HepG2 (cell line): ENCODE measurements at regions not wholly inside any gene's neighbourhood (a gene's known extent, or its start where the extent isn't known, plus 50 kb on each side); places are given as distances from the start of the nearest gene placed in this dataset.

Source experiments
- AKNA ChIP-seq: sonication (generic); formaldehyde crosslinking; IDR thresholded peaks from 2 replicates; pipeline ENCODE4 v1.4.0; 2020; ENCODE audit warnings: missing genetic modification reagents, borderline replicate concordance
- ELF3 ChIP-seq: IDR thresholded peaks from 2 replicates; pipeline ENCODE4 v1.6.1; 2016; ENCODE audit warnings: missing genetic modification reagents, missing compliant biosample characterization
- EZH2 ChIP-seq: conservative IDR thresholded peaks from 2 replicates; pipeline ENCODE4 v1.6.1; 2012; ENCODE audit warnings: mild to moderate bottlenecking, low read depth, low read length, moderate library complexity
- GFI1 ChIP-seq: sonication (generic); formaldehyde crosslinking; IDR thresholded peaks from 2 replicates; pipeline ENCODE4 v1.5.0; 2020; ENCODE audit warnings: missing genetic modification reagents, mild to moderate bottlenecking, borderline replicate concordance
- HHEX ChIP-seq: IDR thresholded peaks from 2 replicates; pipeline ENCODE4 v1.6.1; 2016; ENCODE audit warnings: control low read depth
- KDM1A ChIP-seq: IDR thresholded peaks from 2 replicates; pipeline ENCODE4 v1.6.1; 2016; ENCODE audit warnings: missing compliant biosample characterization
- RFXAP ChIP-seq: sonication (generic); formaldehyde crosslinking; IDR thresholded peaks from 2 replicates; pipeline ENCODE4 v1.4.0; 2020; ENCODE audit warnings: missing genetic modification reagents, borderline replicate concordance
- RXRA ChIP-seq: sonication (generic); formaldehyde crosslinking; IDR thresholded peaks from 2 replicates; pipeline ENCODE4 v1.5.1; 2020; ENCODE audit warnings: missing genetic modification reagents
- SUZ12 ChIP-seq: fragments of 150-350 bp; IDR thresholded peaks from 2 replicates; pipeline ENCODE4 v1.6.1; 2014; ENCODE audit warnings: low read depth, low read length
- THAP8 ChIP-seq: sonication (generic); formaldehyde crosslinking; IDR thresholded peaks from 2 replicates; pipeline ENCODE4 v1.5.1; 2020; ENCODE audit warnings: missing genetic modification reagents, mild to moderate bottlenecking, borderline replicate concordance
- ZNF205 ChIP-seq: IDR thresholded peaks from 2 replicates; pipeline ENCODE4 v1.6.1; 2018; ENCODE audit warnings: missing biosample characterization, missing genetic modification reagents
- ZNF343 ChIP-seq: sonication (generic); formaldehyde crosslinking; IDR thresholded peaks from 2 replicates; pipeline ENCODE4 v1.4.0; 2020; ENCODE audit warnings: mild to moderate bottlenecking, missing genetic modification reagents
- ZNF574 ChIP-seq: sonication (generic); formaldehyde crosslinking; IDR thresholded peaks from 2 replicates; pipeline ENCODE4 v1.4.0; 2020; ENCODE audit warnings: missing genetic modification reagents
- ZNF772 ChIP-seq: sonication (generic); formaldehyde crosslinking; IDR thresholded peaks from 2 replicates; pipeline ENCODE4 v1.5.0; 2020; ENCODE audit warnings: mild to moderate bottlenecking, missing genetic modification reagents
- TF ChIP-seq, protein P1 (sequence below), 2 experiments: IDR thresholded peaks; 2 replicates each; pipeline ENCODE4 v1.6.1; 2011 to 2012; ENCODE audit warnings: low read length in 2 of 2, borderline replicate concordance in 1 of 2, low read depth in 1 of 2, mild to moderate bottlenecking in 1 of 2, moderate library complexity in 1 of 2

- TF ChIP-seq EZH2 (no peak), RFXAP (CRISPR knock-in tag) (no peak), KDM1A (no peak), ZNF574 (CRISPR knock-in tag) (no peak), ZNF772 (CRISPR knock-in tag) (no peak), ZNF343 (CRISPR knock-in tag) (no peak), RXRA (CRISPR knock-in tag) (no peak), ZNF205 (CRISPR knock-in tag) (no peak), THAP8 (CRISPR knock-in tag) (no peak), GFI1 (CRISPR knock-in tag) (no peak), ELF3 (peak; percentile 63; the same call in 1 of the 2 replicates), HHEX (CRISPR knock-in tag) (no peak), SUZ12 (no peak), AKNA (CRISPR knock-in tag) (no peak)
- TF ChIP-seq, protein P1, sequence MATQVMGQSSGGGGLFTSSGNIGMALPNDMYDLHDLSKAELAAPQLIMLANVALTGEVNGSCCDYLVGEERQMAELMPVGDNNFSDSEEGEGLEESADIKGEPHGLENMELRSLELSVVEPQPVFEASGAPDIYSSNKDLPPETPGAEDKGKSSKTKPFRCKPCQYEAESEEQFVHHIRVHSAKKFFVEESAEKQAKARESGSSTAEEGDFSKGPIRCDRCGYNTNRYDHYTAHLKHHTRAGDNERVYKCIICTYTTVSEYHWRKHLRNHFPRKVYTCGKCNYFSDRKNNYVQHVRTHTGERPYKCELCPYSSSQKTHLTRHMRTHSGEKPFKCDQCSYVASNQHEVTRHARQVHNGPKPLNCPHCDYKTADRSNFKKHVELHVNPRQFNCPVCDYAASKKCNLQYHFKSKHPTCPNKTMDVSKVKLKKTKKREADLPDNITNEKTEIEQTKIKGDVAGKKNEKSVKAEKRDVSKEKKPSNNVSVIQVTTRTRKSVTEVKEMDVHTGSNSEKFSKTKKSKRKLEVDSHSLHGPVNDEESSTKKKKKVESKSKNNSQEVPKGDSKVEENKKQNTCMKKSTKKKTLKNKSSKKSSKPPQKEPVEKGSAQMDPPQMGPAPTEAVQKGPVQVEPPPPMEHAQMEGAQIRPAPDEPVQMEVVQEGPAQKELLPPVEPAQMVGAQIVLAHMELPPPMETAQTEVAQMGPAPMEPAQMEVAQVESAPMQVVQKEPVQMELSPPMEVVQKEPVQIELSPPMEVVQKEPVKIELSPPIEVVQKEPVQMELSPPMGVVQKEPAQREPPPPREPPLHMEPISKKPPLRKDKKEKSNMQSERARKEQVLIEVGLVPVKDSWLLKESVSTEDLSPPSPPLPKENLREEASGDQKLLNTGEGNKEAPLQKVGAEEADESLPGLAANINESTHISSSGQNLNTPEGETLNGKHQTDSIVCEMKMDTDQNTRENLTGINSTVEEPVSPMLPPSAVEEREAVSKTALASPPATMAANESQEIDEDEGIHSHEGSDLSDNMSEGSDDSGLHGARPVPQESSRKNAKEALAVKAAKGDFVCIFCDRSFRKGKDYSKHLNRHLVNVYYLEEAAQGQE (IDR thresholded peaks at IDR 0.05; ENCODE audit: borderline replicate concordance in 1 of 2, low read depth in 1 of 2, low read length in 2 of 2) = peak in 1 of 2 experiments; percentile 56; a peak in 1 of 4 replicates
These were observed 119.8 kb upstream of the TSPAN5 start (continued) for GRCh38 chr4:98778206-98778605.
